Neural cell (in vitro differentiated cells): ENCODE measurements at regions not wholly inside any gene's neighbourhood (a gene's known extent, or its start where the extent isn't known, plus 50 kb on each side); places are given as distances from the start of the nearest gene placed in this dataset.

Experiments
- CTCF ChIP-seq: fragments of 450-650 bp; IDR thresholded peaks from 2 replicates; pipeline ENCODE4 v1.5.1; 2014; ENCODE audit warnings: antibody characterized with exemption, mild to moderate bottlenecking, moderate library complexity; ENCODE audit not compliant: poor library complexity, severe bottlenecking
- EP300 ChIP-seq: fragments of 450-650 bp; conservative IDR thresholded peaks from 2 replicates; pipeline ENCODE4 v1.6.1; 2014; ENCODE audit warnings: antibody characterized with exemption, mild to moderate bottlenecking, moderate library complexity; ENCODE audit not compliant: poor library complexity, severe bottlenecking
- EZH2 ChIP-seq: fragments of 200-600, 300-800 bp; shearing (Covaris generic), sonication (generic); IDR thresholded peaks from 2 replicates; pipeline ENCODE4 v1.6.1; 2014; ENCODE audit warnings: antibody characterized with exemption, low read length, borderline replicate concordance, mild to moderate bottlenecking; ENCODE audit not compliant: insufficient read depth, poor library complexity, severe bottlenecking
- MXI1 ChIP-seq: fragments of 450-650 bp; conservative IDR thresholded peaks from 2 replicates; pipeline ENCODE4 v1.6.1; 2014; ENCODE audit warnings: antibody characterized with exemption, mild to moderate bottlenecking; ENCODE audit not compliant: poor library complexity, severe bottlenecking
- POLR2AphosphoS5 ChIP-seq: IDR thresholded peaks from 2 replicates; pipeline ENCODE4 v1.6.1; 2012
- RAD21 ChIP-seq: fragments of 450-650 bp; conservative IDR thresholded peaks from 2 replicates; pipeline ENCODE4 v1.6.1; 2014; ENCODE audit warnings: antibody characterized with exemption, mild to moderate bottlenecking, moderate library complexity
- REST ChIP-seq: IDR thresholded peaks from 2 replicates; pipeline ENCODE4 v1.6.1; 2012; ENCODE audit warnings: borderline replicate concordance
- SMC3 ChIP-seq: fragments of 450-650 bp; conservative IDR thresholded peaks from 2 replicates; pipeline ENCODE4 v1.6.1; 2014; ENCODE audit warnings: antibody characterized with exemption, mild to moderate bottlenecking, moderate library complexity; ENCODE audit not compliant: poor library complexity
- TAF1 ChIP-seq: IDR thresholded peaks from 2 replicates; pipeline ENCODE4 v1.6.1; 2012; ENCODE audit warnings: low read depth

- no peak for TF ChIP-seq CTCF
- TF ChIP-seq EZH2 = no peak
- no peak for TF ChIP-seq EP300
- no peak for TF ChIP-seq POLR2AphosphoS5
- no peak for TF ChIP-seq REST
- TF ChIP-seq RAD21 = no peak
- TF ChIP-seq SMC3 = no peak
- TF ChIP-seq MXI1 = no peak
- TF ChIP-seq TAF1 = no peak
Measured at GRCh38 chr6:21886542-21887151, 293.1 kb downstream of the SOX4 start.
